HG03039 (cell line): ENCODE measurements at regions not wholly inside any gene's neighbourhood (a gene's known extent, or its start where the extent isn't known, plus 50 kb on each side); places are given as distances from the start of the nearest gene placed in this dataset.
"Not testable (repeated sequence)": the region's sequence is repeated elsewhere in the genome, so short reads cannot be mapped to it uniquely, and the experiment has no call there.

Experiments used
- ATAC-seq: cut with Tn5 transposase; IDR thresholded peaks from one replicate; pipeline ENCODE4 v1.9.1; 2021; ENCODE audit warnings: mild to moderate bottlenecking, moderate library complexity; ENCODE audit not compliant: unreplicated experiment

- ATAC-seq: no peak
Observed at GRCh38 chr2:107534926-107535325, 291.8 kb upstream of the RGPD4 start.

GRCh38 chr2:107535905-107536689 lies 290.6 kb upstream of the RGPD4 start:
- ATAC-seq: not testable (repeated sequence)

GRCh38 chr2:107542314-107542740 lies 284.4 kb upstream of the RGPD4 start:
- no peak for ATAC-seq

- ATAC-seq: no peak
Observed at GRCh38 chr2:107543793-107544192, 282.9 kb upstream of the RGPD4 start.

- no peak for ATAC-seq
Observed at GRCh38 chr2:107545066-107545465, 281.6 kb upstream of the RGPD4 start.

- no peak for ATAC-seq
Observed at GRCh38 chr2:107545851-107546250, 280.8 kb upstream of the RGPD4 start.

GRCh38 chr2:107548216-107548615 lies 278.5 kb upstream of the RGPD4 start:
- ATAC-seq: no peak

- no peak for ATAC-seq
Observed at GRCh38 chr2:107553046-107553445, 273.6 kb upstream of the RGPD4 start.

GRCh38 chr2:107553539-107553938 lies 273.2 kb upstream of the RGPD4 start:
- no peak for ATAC-seq

- ATAC-seq: no peak
Observed at GRCh38 chr2:107556038-107556627, 270.6 kb upstream of the RGPD4 start.

GRCh38 chr2:107558295-107558694 lies 268.4 kb upstream of the RGPD4 start:
- ATAC-seq: no peak

- no peak for ATAC-seq
Observed at GRCh38 chr2:107569496-107569895, 257.2 kb upstream of the RGPD4 start.

- ATAC-seq: no peak
Observed at GRCh38 chr2:107570876-107571275, 255.8 kb upstream of the RGPD4 start.

- not testable (repeated sequence) for ATAC-seq
Observed at GRCh38 chr2:107572890-107573289, 253.8 kb upstream of the RGPD4 start.

- no peak for ATAC-seq
Observed at GRCh38 chr2:107576991-107577390, 249.7 kb upstream of the RGPD4 start.

- ATAC-seq: no peak
Observed at GRCh38 chr2:107582487-107582886, 244.2 kb upstream of the RGPD4 start.

- no peak for ATAC-seq
Observed at GRCh38 chr2:107584577-107584976, 242.1 kb upstream of the RGPD4 start.

- ATAC-seq: no peak
Observed at GRCh38 chr2:107585851-107586250, 240.8 kb upstream of the RGPD4 start.

- ATAC-seq: no peak
Observed at GRCh38 chr2:107588181-107588580, 238.5 kb upstream of the RGPD4 start.

- ATAC-seq: no peak
Observed at GRCh38 chr2:107589079-107589491, 237.6 kb upstream of the RGPD4 start.

- ATAC-seq: no peak
Observed at GRCh38 chr2:107591561-107592279, 235.0 kb upstream of the RGPD4 start.

- no peak for ATAC-seq
Observed at GRCh38 chr2:107592280-107592624, 234.4 kb upstream of the RGPD4 start.
